ENCODE measurements at regions not wholly inside any gene's neighbourhood (a gene's known extent, or its start where the extent isn't known, plus 50 kb on each side); places are given as distances from the start of the nearest gene placed in this dataset.

DNA sequence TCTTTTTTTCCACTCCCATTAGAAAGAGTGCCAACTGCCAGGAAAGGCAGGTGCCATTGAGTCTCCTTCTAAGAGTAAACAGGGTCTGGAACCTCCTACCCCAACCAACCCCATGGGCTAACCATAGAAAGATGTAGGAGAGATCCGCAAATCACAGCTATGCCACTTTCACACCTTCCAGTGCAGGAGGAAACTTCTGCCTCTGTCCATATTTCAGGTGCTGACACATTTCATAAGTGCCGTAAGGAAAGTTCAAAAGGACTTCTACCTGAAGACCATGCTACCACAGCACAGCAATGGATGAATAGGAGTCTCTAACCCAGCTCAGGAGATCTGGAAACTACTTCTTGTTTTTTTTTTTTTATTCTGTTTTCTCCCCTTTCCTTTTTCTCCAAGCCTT is 145.8 kb downstream of the FBXO8 start:
- Histone ChIP-seq H3K4me1 (no peaks in the 10 kb centered on the region), H3K27me3 (no peaks in the 10 kb centered on the region), H3K4me3 (no peak overlapping the region), H3K36me3 (no peaks in the 10 kb centered on the region), H3K9me3 (no peaks in the 10 kb centered on the region), H3K27ac (no peak overlapping the region)
- no peak for DNase-seq (ENCODE audit: low spot score in 2 of 2)
- TF ChIP-seq, protein P1, sequence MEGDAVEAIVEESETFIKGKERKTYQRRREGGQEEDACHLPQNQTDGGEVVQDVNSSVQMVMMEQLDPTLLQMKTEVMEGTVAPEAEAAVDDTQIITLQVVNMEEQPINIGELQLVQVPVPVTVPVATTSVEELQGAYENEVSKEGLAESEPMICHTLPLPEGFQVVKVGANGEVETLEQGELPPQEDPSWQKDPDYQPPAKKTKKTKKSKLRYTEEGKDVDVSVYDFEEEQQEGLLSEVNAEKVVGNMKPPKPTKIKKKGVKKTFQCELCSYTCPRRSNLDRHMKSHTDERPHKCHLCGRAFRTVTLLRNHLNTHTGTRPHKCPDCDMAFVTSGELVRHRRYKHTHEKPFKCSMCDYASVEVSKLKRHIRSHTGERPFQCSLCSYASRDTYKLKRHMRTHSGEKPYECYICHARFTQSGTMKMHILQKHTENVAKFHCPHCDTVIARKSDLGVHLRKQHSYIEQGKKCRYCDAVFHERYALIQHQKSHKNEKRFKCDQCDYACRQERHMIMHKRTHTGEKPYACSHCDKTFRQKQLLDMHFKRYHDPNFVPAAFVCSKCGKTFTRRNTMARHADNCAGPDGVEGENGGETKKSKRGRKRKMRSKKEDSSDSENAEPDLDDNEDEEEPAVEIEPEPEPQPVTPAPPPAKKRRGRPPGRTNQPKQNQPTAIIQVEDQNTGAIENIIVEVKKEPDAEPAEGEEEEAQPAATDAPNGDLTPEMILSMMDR (IDR thresholded peaks at IDR 0.05): no peak
- TF ChIP-seq EP300 (IDR thresholded peaks at IDR 0.05) (no peak), POLR2AphosphoS5 (IDR thresholded peaks at IDR 0.05) (no peak), POLR2A (IDR thresholded peaks at IDR 0.05) (no peak)
- WGBS: 60% methylated on average over 2 of the region's 2 CpGs

- no peaks in the 10 kb centered on the region for H3K9me3 ChIP-seq
- TF ChIP-seq, protein P1 (IDR thresholded peaks at IDR 0.05): no peak
- TF ChIP-seq POLR2A (IDR thresholded peaks at IDR 0.05): no peak
- TF ChIP-seq POLR2AphosphoS5 (IDR thresholded peaks at IDR 0.05): no peak
- no peaks in the 10 kb centered on the region for H3K27me3 ChIP-seq
- DNase-seq (ENCODE audit: low spot score in 2 of 2): no peak
- no peaks in the 10 kb centered on the region for H3K4me1 ChIP-seq
- WGBS: 16% methylated on average over 12 of the region's 12 CpGs
- peak overlapping the region; percentile 32 for H3K4me3 ChIP-seq
- no peaks in the 10 kb centered on the region for H3K36me3 ChIP-seq
- peak overlapping the region; percentile 56 for H3K27ac ChIP-seq
Measured at GRCh38 chr4:174135936-174136406, 147.5 kb downstream of the FBXO8 start.

DNA sequence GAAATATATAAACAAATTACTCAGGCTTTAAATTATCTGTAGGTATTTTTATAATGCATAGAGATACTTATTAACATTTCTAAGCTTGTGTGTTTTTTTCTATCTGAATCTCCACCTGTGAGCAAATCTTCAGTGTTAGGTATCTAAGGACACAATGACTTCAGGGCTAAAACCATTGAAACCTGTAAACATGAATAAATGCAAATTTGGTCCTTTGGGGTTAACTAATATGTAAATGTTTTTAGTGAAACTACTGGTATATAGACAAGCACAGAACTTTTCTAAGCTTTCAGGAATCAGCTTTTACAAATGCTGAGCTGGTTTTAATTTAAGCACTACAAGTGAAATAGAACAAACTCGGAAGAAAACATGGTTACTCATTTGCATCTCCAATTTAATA is 147.9 kb downstream of the FBXO8 start:
- 31% methylated on average over 1 of the region's 1 CpG for WGBS
- TF ChIP-seq POLR2AphosphoS5 (IDR thresholded peaks at IDR 0.05): no peak
- TF ChIP-seq, protein P1 (IDR thresholded peaks at IDR 0.05): no peak
- no peak for TF ChIP-seq POLR2A (IDR thresholded peaks at IDR 0.05)
- TF ChIP-seq EP300 (IDR thresholded peaks at IDR 0.05): no peak
- H3K36me3 ChIP-seq: no peaks in the 10 kb centered on the region
- H3K4me3 ChIP-seq: peak overlapping the region; percentile 32
- H3K27ac ChIP-seq: peak overlapping the region; percentile 56
- DNase-seq (ENCODE audit: low spot score in 2 of 2): no peak
- H3K9me3 ChIP-seq: no peaks in the 10 kb centered on the region
- no peaks in the 10 kb centered on the region for H3K4me1 ChIP-seq
- no peaks in the 10 kb centered on the region for H3K27me3 ChIP-seq

DNA sequence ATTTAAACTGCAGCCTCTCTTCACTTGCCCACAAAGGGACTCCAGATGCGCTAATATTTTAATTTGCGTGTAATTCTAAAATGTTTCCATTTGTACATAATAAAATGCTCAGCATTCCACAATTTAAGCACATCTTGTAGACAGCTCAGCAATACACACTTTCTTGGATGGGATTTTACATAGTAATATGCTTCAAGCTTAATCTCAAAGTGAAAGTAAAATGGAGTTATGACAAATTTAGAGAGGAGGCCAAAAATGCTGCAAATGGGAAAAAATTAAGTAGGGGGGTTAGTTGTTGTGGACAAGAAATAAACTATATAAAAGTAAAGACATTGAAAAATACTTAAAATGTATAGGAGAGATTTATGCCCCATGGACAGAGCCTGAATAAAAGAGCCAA is 149.1 kb downstream of the FBXO8 start:
- H3K4me1 ChIP-seq: no peaks in the 10 kb centered on the region
- no peaks in the 10 kb centered on the region for H3K27me3 ChIP-seq
- TF ChIP-seq POLR2A (IDR thresholded peaks at IDR 0.05) (no peak), POLR2AphosphoS5 (IDR thresholded peaks at IDR 0.05) (no peak), EP300 (IDR thresholded peaks at IDR 0.05) (no peak)
- TF ChIP-seq, protein P1 (IDR thresholded peaks at IDR 0.05): no peak
- peak overlapping the region; percentile 21 for H3K4me3 ChIP-seq
- no peaks in the 10 kb centered on the region for H3K9me3 ChIP-seq
- peak overlapping the region; percentile 51 for H3K27ac ChIP-seq
- DNase-seq (ENCODE audit: low spot score in 2 of 2): no peak
- WGBS: 75% methylated on average over 2 of the region's 2 CpGs
- H3K36me3 ChIP-seq: no peaks in the 10 kb centered on the region

DNA sequence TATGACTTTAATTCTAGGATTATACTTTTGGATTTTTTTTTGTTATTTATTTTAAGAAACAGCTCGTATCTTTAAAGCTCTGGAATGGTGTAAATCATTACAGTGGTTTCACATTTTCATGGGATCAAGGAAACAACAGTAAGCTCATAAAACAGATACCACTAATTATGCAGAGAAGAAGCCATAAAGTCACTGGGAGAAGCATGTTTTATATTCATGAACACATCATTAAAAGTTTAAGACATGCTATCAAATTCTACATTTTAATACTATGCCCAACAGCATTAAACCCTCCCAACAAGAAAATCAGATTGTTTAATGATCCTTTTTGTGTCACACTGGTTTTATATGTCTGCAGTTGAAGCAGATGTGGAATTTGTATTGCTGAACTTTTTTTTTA is 149.9 kb downstream of the FBXO8 start:
- Histone ChIP-seq H3K4me1 (no peaks in the 10 kb centered on the region), H3K36me3 (no peaks in the 10 kb centered on the region), H3K4me3 (no peak overlapping the region), H3K9me3 (no peaks in the 10 kb centered on the region), H3K27me3 (no peaks in the 10 kb centered on the region), H3K27ac (no peak overlapping the region)
- 22% methylated on average over 1 of the region's 1 CpG for WGBS
- TF ChIP-seq EP300 (IDR thresholded peaks at IDR 0.05) (no peak), POLR2AphosphoS5 (IDR thresholded peaks at IDR 0.05) (no peak), POLR2A (IDR thresholded peaks at IDR 0.05) (no peak)
- TF ChIP-seq, protein P1 (IDR thresholded peaks at IDR 0.05): no peak
- no peak for DNase-seq (ENCODE audit: low spot score in 2 of 2)
